GM18505 (cell line): ENCODE measurements at regions not wholly inside any gene's neighbourhood (a gene's known extent, or its start where the extent isn't known, plus 50 kb on each side); places are given as distances from the start of the nearest gene placed in this dataset.

Experiments used
- ATAC-seq: cut with Tn5 transposase; IDR thresholded peaks from one replicate; pipeline ENCODE4 v1.9.1; 2021; ENCODE audit not compliant: unreplicated experiment
- POLR2A ChIP-seq: IDR thresholded peaks from 4 replicates; pipeline ENCODE4 v1.6.1; 2011; ENCODE audit warnings: borderline replicate concordance; ENCODE audit not compliant: insufficient read depth, insufficient read length; ENCODE audit errors: extremely low read depth

- no peak for ATAC-seq
- no peak for TF ChIP-seq POLR2A
These were observed 250.0 kb downstream of the HIVEP2 start for GRCh38 chr6:142695016-142695415.

GRCh38 chr6:142696123-142697000, 248.6 kb downstream of the HIVEP2 start:
- ATAC-seq, result no peak
- TF ChIP-seq POLR2A, result no peak

GRCh38 chr6:142697001-142697335, 248.0 kb downstream of the HIVEP2 start:
- no peak for ATAC-seq
- no peak for TF ChIP-seq POLR2A

GRCh38 chr6:142697922-142698321, 247.1 kb downstream of the HIVEP2 start:
- no peak for ATAC-seq
- TF ChIP-seq POLR2A, result no peak

- no peak for TF ChIP-seq POLR2A
- ATAC-seq, result no peak
These were observed 246.2 kb downstream of the HIVEP2 start for GRCh38 chr6:142698751-142699150.

GRCh38 chr6:142699391-142699790, 245.6 kb downstream of the HIVEP2 start:
- no peak for ATAC-seq
- no peak for TF ChIP-seq POLR2A

- TF ChIP-seq POLR2A, result no peak
- no peak for ATAC-seq
These were observed 244.9 kb downstream of the HIVEP2 start for GRCh38 chr6:142700032-142700431.

- no peak for TF ChIP-seq POLR2A
- ATAC-seq, result no peak
These were observed 244.2 kb downstream of the HIVEP2 start for GRCh38 chr6:142700671-142701312.
